K562 (cell line): ENCODE measurements at regions not wholly inside any gene's neighbourhood (a gene's known extent, or its start where the extent isn't known, plus 50 kb on each side); places are given as distances from the start of the nearest gene placed in this dataset.

ENCODE experiments used
- ATAC-seq: fragments of 200-7000 bp; cut with Tn5 transposase; 3 replicates; pipeline ENCODE4 v1.9.1; 2020; ENCODE audit warnings: moderate library complexity
- BruUV-seq: library from RNA; stranded (reverse); fragments of 400-500 nt; replicated peaks from 2 replicates; lab custom pipeline; 2021; lab: Mats Ljungman, UMichigan
- CTCF ChIA-PET: fragments of 300-600 bp; formaldehyde crosslinking; extraction: SDS; loops from one replicate; lab custom pipeline; 2021; ENCODE audit warnings: low intra/inter-chr PET ratio; lab: Yijun Ruan, JAX
- POLR2A ChIA-PET: fragments of 300-600, 350-650 bp; sonication (Branson Sonifier 250); formaldehyde crosslinking; extraction: SDS; loops from one replicate; lab custom pipeline; 2021; ENCODE audit warnings: antibody characterized with exemption, inconsistent platforms; lab: Yijun Ruan, JAX
- DNase-seq, 4 experiments: peaks; one replicate each; pipeline versions ENCODE4 v3.0.0 to v3.0.0-alpha.2; 2011 to 2018; ENCODE audit warnings: low spot score in 3 of 4, mixed read lengths in 3 of 4; ENCODE audit errors: extremely low read depth in 1 of 4
- FAIRE-seq: peaks from 2 replicates; lab custom pipeline; 2011; peaks lifted over from hg19 to GRCh38; lab: Jason Lieb, UNC
- H2AFZ ChIP-seq: 2 replicates; pipeline ENCODE4 v1.6.0; 2011; ENCODE audit warnings: low read depth, low read length, control low read depth, inconsistent platforms
- H3K27ac ChIP-seq: fragments of 200-600 bp; 3 replicates; pipeline ENCODE4 v1.8.0; 2011; ENCODE audit warnings: low read depth, mild to moderate bottlenecking, control low read depth, inconsistent platforms, low read length, moderate library complexity, mixed read lengths; ENCODE audit errors: extremely low read depth
- H3K27me3 ChIP-seq, 2 experiments: fragments of 300-600 bp in 1 of 2; 2 replicates in 1 of 2; 3 replicates in 1 of 2; pipeline versions ENCODE4 v1.6.0 to v1.8.0; 2011; ENCODE audit warnings: inconsistent platforms in 2 of 2, low read length in 2 of 2, mild to moderate bottlenecking in 1 of 2, mixed read lengths in 1 of 2, moderate library complexity in 1 of 2; ENCODE audit not compliant: control insufficient read depth in 2 of 2, insufficient read depth in 2 of 2
- H3K36me3 ChIP-seq: fragments of 300-600 bp; 3 replicates; pipeline ENCODE4 v1.8.0; 2011; ENCODE audit warnings: mild to moderate bottlenecking, low read length, inconsistent platforms; ENCODE audit not compliant: control insufficient read depth, insufficient read depth
- H3K4me1 ChIP-seq, 2 experiments: fragments of 200-600 bp in 1 of 2; replicated peaks in 1 of 2; 2 replicates in 1 of 2; 3 replicates in 1 of 2; pipeline versions ENCODE4 v1.5.1 to v1.8.0; 2011; ENCODE audit warnings: inconsistent platforms in 2 of 2, low read length in 2 of 2, mild to moderate bottlenecking in 1 of 2, mixed read lengths in 1 of 2, moderate library complexity in 1 of 2; ENCODE audit not compliant: control insufficient read depth in 2 of 2, insufficient read depth in 2 of 2
- H3K4me2 ChIP-seq: 2 replicates; pipeline ENCODE4 v1.6.1; 2011; ENCODE audit warnings: low read length, control low read depth, inconsistent platforms, mixed read lengths; ENCODE audit not compliant: insufficient read depth
- H3K4me3 ChIP-seq: fragments of 200-600 bp; sonication (generic), shearing (Covaris generic); 2 replicates; pipeline ENCODE4 v1.5.1; 2016; ENCODE audit warnings: control low read depth, inconsistent platforms
- H3K79me2 ChIP-seq: fragments of 200-600 bp; 3 replicates; pipeline ENCODE4 v1.8.0; 2011; ENCODE audit warnings: low read length, inconsistent platforms; ENCODE audit not compliant: control insufficient read depth, insufficient read depth
- H3K9ac ChIP-seq, 2 experiments: 2 replicates each; pipeline versions ENCODE4 v1.6.0 to v1.6.1; 2011; ENCODE audit warnings: low read depth in 2 of 2, low read length in 2 of 2, control low read depth in 1 of 2, inconsistent platforms in 1 of 2, mild to moderate bottlenecking in 1 of 2, mixed read lengths in 1 of 2; ENCODE audit not compliant: insufficient read depth in 1 of 2
- H3K9me1 ChIP-seq: one replicate; pipeline ENCODE4 v1.6.0; 2011; ENCODE audit warnings: inconsistent platforms, mild to moderate bottlenecking, low read length, moderate library complexity; ENCODE audit not compliant: control insufficient read depth, insufficient read depth
- H3K9me3 ChIP-seq: replicated peaks from 2 replicates; pipeline ENCODE4 v1.5.1; 2011; ENCODE audit warnings: low read depth, low read length, inconsistent platforms; ENCODE audit not compliant: control insufficient read depth, insufficient read depth
- H4K20me1 ChIP-seq: replicated peaks from 2 replicates; pipeline ENCODE4 v1.6.1; 2011; ENCODE audit warnings: low read length, inconsistent platforms, mixed read lengths; ENCODE audit not compliant: control insufficient read depth, insufficient read depth
- ATF6 ChIP-seq: sonication (generic); formaldehyde crosslinking; IDR thresholded peaks from 2 replicates; pipeline ENCODE4 v1.4.0; 2020; ENCODE audit warnings: mild to moderate bottlenecking, missing genetic modification reagents
- CREBBP ChIP-seq: IDR thresholded peaks from one replicate; pipeline ENCODE4 v1.6.1; 2012; ENCODE audit warnings: low read depth, mild to moderate bottlenecking, control low read depth, inconsistent platforms, low read length
- E2F4 ChIP-seq: sonication (generic); formaldehyde crosslinking; IDR thresholded peaks from 2 replicates; pipeline ENCODE4 v1.8.0; 2022; ENCODE audit warnings: mild to moderate bottlenecking, low read depth, missing genetic modification reagents
- ESRRA ChIP-seq: fragments of 450-650 bp; IDR thresholded peaks from 2 replicates; pipeline ENCODE4 v1.6.1; 2014; ENCODE audit warnings: low read depth, mild to moderate bottlenecking, moderate library complexity, borderline replicate concordance
- GATAD2A ChIP-seq: fragments of 450-650 bp; IDR thresholded peaks from 2 replicates; pipeline ENCODE4 v1.6.1; 2017
- HNRNPUL1 ChIP-seq: fragments of 200-400 bp; formaldehyde crosslinking; IDR thresholded peaks from 2 replicates; pipeline ENCODE4 v1.6.1; 2017; ENCODE audit warnings: low read length
- NCOA6 ChIP-seq: fragments of 450-650 bp; IDR thresholded peaks from 2 replicates; pipeline ENCODE4 v1.6.1; 2017; ENCODE audit warnings: mild to moderate bottlenecking
- TGIF2 ChIP-seq: sonication (generic); formaldehyde crosslinking; IDR thresholded peaks from 2 replicates; pipeline ENCODE4 v1.8.1; 2022; ENCODE audit warnings: mild to moderate bottlenecking, missing genetic modification reagents, moderate library complexity
- ZNF384 ChIP-seq: IDR thresholded peaks from 2 replicates; pipeline ENCODE4 v1.6.1; 2012; ENCODE audit warnings: low read depth, low read length, improper control_type of control experiment
- whole genome bisulfite sequencing: fragments of 100-300 bp; shearing (Covaris generic); methylation state at CpG from one replicate; pipeline ENCODE4 v1.1.6; 2016; ENCODE audit warnings: low coverage, mixed read lengths; ENCODE audit not compliant: insufficient coverage; ENCODE audit errors: missing lambda C conversion rate; 5-methylcytosine and 5-hydroxymethylcytosine counted together
- in situ Hi-C: fragments of 300-500 bp; cut with MboI; formaldehyde crosslinking; loops from 4 replicates; pipeline ENCODE4 v1.15.0; 2018; ENCODE audit warnings: inconsistent platforms, mixed read lengths
- intact Hi-C: fragments of 100-400 bp; cut with micrococcal nuclease; formaldehyde crosslinking; loops from 2 replicates; pipeline ENCODE4 v1.14.2; 2022
- TF ChIP-seq, protein P1 (sequence below): fragments of 450-650 bp; IDR thresholded peaks from 2 replicates; pipeline ENCODE4 v1.7.0; 2016; ENCODE audit warnings: borderline replicate concordance

- Histone ChIP-seq H2AFZ (no peak overlapping the region), H3K4me3 (no peak overlapping the region), H3K9ac (no peak overlapping the region), H3K27ac (no peak overlapping the region), H3K79me2 (no peaks in the 10 kb centered on the region), H4K20me1 (no peaks in the 10 kb centered on the region), H3K36me3 (no peaks in the 10 kb centered on the region), H3K4me1 (peaks cover 0 to 10% of the 10 kb centered on the region in 2 experiments; a peak in 2 of 5 replicates), H3K4me2 (no peak overlapping the region), H3K9me3 (no peaks in the 10 kb centered on the region), H3K9me1 (no peaks in the 10 kb centered on the region), H3K27me3 (peaks cover 0 to 6% of the 10 kb centered on the region in 2 experiments; a peak in 1 of 5 replicates)
- intact Hi-C loops: no loop called here
- 46% methylated on average over 30 of the region's 42 CpGs for WGBS
- ChIA-PET CTCF (no interaction called here), POLR2A (interaction anchor here (0.7 kb wide), 1 partner anchor 292 kb away, joined by 3 read pairs; no protein-coding TSS in a partner anchor)
- in situ Hi-C loops: no loop called here
- ATAC-seq (no peak), FAIRE-seq (no peak), DNase-seq (no peak)
- BruUV-seq: no TSS peak
- TF ChIP-seq TGIF2 (CRISPR knock-in tag) (no peak), NCOA6 (no peak), ESRRA (no peak), E2F4 (CRISPR knock-in tag) (no peak), CREBBP (no peak), GATAD2A (no peak), ATF6 (CRISPR knock-in tag) (no peak), ZNF384 (no peak), HNRNPUL1 (no peak)
- TF ChIP-seq, protein P1, sequence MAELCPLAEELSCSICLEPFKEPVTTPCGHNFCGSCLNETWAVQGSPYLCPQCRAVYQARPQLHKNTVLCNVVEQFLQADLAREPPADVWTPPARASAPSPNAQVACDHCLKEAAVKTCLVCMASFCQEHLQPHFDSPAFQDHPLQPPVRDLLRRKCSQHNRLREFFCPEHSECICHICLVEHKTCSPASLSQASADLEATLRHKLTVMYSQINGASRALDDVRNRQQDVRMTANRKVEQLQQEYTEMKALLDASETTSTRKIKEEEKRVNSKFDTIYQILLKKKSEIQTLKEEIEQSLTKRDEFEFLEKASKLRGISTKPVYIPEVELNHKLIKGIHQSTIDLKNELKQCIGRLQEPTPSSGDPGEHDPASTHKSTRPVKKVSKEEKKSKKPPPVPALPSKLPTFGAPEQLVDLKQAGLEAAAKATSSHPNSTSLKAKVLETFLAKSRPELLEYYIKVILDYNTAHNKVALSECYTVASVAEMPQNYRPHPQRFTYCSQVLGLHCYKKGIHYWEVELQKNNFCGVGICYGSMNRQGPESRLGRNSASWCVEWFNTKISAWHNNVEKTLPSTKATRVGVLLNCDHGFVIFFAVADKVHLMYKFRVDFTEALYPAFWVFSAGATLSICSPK: no peak
These were observed 50.9 kb upstream of the SGMS1 start for GRCh38 chr10:50674469-50675254.
